ENCODE measurements at regions not wholly inside any gene's neighbourhood (a gene's known extent, or its start where the extent isn't known, plus 50 kb on each side); places are given as distances from the start of the nearest gene placed in this dataset.

DNA sequence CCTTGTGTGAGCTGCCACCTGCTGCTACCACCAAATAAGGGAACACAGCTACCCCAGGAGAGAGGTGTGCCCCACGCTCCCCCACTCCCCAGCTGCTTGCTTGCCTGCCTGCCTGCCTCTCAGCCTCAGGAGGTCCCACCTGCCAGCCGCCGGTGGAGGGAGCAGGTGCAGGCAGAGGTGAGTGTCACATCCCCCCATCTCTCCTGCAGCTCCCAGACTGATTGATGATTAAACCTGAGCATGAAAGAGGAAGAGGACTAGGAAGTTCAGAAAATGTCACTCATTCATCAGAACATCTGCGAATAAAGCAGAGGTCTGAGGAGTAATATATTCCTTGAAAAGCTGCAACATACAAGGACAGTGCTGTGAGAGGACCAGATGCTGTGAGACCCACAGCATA is 58.6 kb upstream of the HIVEP3 start:
- Histone ChIP-seq H3K36me3 (ENCODE audit: insufficient read depth, low read length, poor library complexity, severe bottlenecking) (no peaks in the 10 kb centered on the region), H3K4me3 (ENCODE audit: low read depth, low read length, poor library complexity, severe bottlenecking) (no peak overlapping the region), H3K4me1 (ENCODE audit: insufficient read depth, low read length, poor library complexity, severe bottlenecking) (no peaks in the 10 kb centered on the region), H3K9me3 (ENCODE audit: low read depth, low read length, poor library complexity, severe bottlenecking) (no peaks in the 10 kb centered on the region), H3K27me3 (replicated peaks; ENCODE audit: insufficient read depth, low read depth, low read length, poor library complexity) (no peaks in the 10 kb centered on the region), H3K27ac (ENCODE audit: low read depth, low read length, poor library complexity, severe bottlenecking) (no peak overlapping the region)
- TF ChIP-seq EZH2 (IDR thresholded peaks at IDR 0.05; ENCODE audit: borderline replicate concordance, low read depth, low read length, poor library complexity, severe bottlenecking): no peak
- TF ChIP-seq, protein P1, sequence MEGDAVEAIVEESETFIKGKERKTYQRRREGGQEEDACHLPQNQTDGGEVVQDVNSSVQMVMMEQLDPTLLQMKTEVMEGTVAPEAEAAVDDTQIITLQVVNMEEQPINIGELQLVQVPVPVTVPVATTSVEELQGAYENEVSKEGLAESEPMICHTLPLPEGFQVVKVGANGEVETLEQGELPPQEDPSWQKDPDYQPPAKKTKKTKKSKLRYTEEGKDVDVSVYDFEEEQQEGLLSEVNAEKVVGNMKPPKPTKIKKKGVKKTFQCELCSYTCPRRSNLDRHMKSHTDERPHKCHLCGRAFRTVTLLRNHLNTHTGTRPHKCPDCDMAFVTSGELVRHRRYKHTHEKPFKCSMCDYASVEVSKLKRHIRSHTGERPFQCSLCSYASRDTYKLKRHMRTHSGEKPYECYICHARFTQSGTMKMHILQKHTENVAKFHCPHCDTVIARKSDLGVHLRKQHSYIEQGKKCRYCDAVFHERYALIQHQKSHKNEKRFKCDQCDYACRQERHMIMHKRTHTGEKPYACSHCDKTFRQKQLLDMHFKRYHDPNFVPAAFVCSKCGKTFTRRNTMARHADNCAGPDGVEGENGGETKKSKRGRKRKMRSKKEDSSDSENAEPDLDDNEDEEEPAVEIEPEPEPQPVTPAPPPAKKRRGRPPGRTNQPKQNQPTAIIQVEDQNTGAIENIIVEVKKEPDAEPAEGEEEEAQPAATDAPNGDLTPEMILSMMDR (conservative IDR thresholded peaks at IDR 0.05; ENCODE audit: low read depth, low read length): no peak
- no peak for DNase-seq (ENCODE audit: low spot score)
- BruUV-seq (replicated peaks): no TSS peak
- POLR2A ChIA-PET (ENCODE audit: low non-redundant PET): no interaction called here
- intact Hi-C loops (cut with micrococcal nuclease; ENCODE audit: unreplicated experiment): no loop called here
- CTCF ChIA-PET: no interaction called here

DNA sequence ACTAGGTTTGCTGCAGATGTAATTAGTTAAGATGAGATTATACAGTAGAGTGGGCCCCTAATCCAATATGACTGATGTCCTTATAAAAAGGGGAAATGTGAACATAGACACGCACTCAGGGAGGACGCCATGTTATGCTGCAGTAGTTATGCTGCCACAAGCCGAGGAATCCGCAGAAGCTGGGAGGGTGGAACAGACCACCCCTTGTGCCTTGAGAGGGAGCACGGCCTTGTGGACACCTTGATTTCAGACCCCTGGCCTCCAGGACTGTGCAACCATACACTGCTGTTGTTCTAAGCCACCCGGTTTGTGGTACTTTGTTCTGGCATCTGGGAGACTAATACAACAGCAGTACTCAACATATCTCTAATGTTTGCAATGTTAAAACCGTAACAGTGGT is 57.9 kb upstream of the HIVEP3 start:
- Histone ChIP-seq H3K27me3 (replicated peaks; ENCODE audit: insufficient read depth, low read depth, low read length, poor library complexity) (no peaks in the 10 kb centered on the region), H3K4me3 (ENCODE audit: low read depth, low read length, poor library complexity, severe bottlenecking) (no peak overlapping the region), H3K9me3 (ENCODE audit: low read depth, low read length, poor library complexity, severe bottlenecking) (no peaks in the 10 kb centered on the region), H3K27ac (ENCODE audit: low read depth, low read length, poor library complexity, severe bottlenecking) (no peak overlapping the region), H3K36me3 (ENCODE audit: insufficient read depth, low read length, poor library complexity, severe bottlenecking) (no peaks in the 10 kb centered on the region), H3K4me1 (ENCODE audit: insufficient read depth, low read length, poor library complexity, severe bottlenecking) (no peaks in the 10 kb centered on the region)
- intact Hi-C loops (cut with micrococcal nuclease; ENCODE audit: unreplicated experiment): no loop called here
- DNase-seq (ENCODE audit: low spot score): no peak
- no TSS peak for BruUV-seq (replicated peaks)
- TF ChIP-seq, protein P1 (conservative IDR thresholded peaks at IDR 0.05; ENCODE audit: low read depth, low read length): no peak
- no peak for TF ChIP-seq EZH2 (IDR thresholded peaks at IDR 0.05; ENCODE audit: borderline replicate concordance, low read depth, low read length, poor library complexity, severe bottlenecking)
- ChIA-PET POLR2A (ENCODE audit: low non-redundant PET) (no interaction called here), CTCF (no interaction called here)

DNA sequence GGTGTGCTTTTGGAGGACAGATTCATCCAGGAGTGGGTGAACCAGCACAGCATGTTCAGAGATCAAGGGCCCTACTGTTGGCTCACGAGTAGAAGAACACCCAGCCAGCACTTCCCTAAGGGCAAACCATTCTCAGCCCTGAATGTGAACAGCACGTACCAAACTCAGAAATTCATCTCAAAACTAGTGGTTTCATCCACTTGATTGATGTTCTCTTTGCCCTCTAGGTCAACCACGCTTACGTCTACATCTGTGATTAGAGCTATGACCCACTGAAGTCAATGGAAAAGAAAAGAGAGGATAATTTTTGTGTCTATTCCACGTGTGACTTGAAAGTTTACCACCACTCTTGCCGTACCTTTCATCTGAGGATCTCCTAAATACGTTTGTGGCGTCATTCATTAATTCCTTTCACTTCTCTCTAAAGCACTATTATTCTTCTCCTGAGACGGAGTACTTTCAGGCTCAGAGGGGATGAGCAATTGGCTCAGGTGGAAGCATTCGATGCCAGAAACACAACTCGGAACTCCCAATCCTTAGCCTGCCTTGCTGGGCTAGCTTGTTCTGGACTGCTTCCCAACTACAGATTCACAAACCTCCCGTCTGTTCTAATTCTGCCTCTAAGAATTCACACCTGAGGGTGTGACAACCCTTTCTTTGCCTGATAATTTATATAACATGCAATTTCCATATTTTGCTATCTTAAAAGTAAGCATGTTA is 57.3 kb upstream of the HIVEP3 start:
- ChIA-PET CTCF (no interaction called here), POLR2A (ENCODE audit: low non-redundant PET) (no interaction called here)
- DNase-seq (ENCODE audit: low spot score): no peak
- no TSS peak for BruUV-seq (replicated peaks)
- Histone ChIP-seq H3K9me3 (ENCODE audit: low read depth, low read length, poor library complexity, severe bottlenecking) (no peaks in the 10 kb centered on the region), H3K27ac (ENCODE audit: low read depth, low read length, poor library complexity, severe bottlenecking) (no peak overlapping the region), H3K4me3 (ENCODE audit: low read depth, low read length, poor library complexity, severe bottlenecking) (no peak overlapping the region), H3K36me3 (ENCODE audit: insufficient read depth, low read length, poor library complexity, severe bottlenecking) (no peaks in the 10 kb centered on the region), H3K4me1 (ENCODE audit: insufficient read depth, low read length, poor library complexity, severe bottlenecking) (no peaks in the 10 kb centered on the region), H3K27me3 (replicated peaks; ENCODE audit: insufficient read depth, low read depth, low read length, poor library complexity) (no peaks in the 10 kb centered on the region)
- intact Hi-C loops (cut with micrococcal nuclease; ENCODE audit: unreplicated experiment): no loop called here
- TF ChIP-seq EZH2 (IDR thresholded peaks at IDR 0.05; ENCODE audit: borderline replicate concordance, low read depth, low read length, poor library complexity, severe bottlenecking): no peak
- TF ChIP-seq, protein P1 (conservative IDR thresholded peaks at IDR 0.05; ENCODE audit: low read depth, low read length): no peak
